GM18511 (cell line): ENCODE measurements at regions not wholly inside any gene's neighbourhood (a gene's known extent, or its start where the extent isn't known, plus 50 kb on each side); places are given as distances from the start of the nearest gene placed in this dataset.
"Not testable (repeated sequence)": the region's sequence is repeated elsewhere in the genome, so short reads cannot be mapped to it uniquely, and the experiment has no call there.

Experiments
- ATAC-seq: cut with Tn5 transposase; IDR thresholded peaks from one replicate; pipeline ENCODE4 v1.9.1; 2021; ENCODE audit warnings: mild to moderate bottlenecking, moderate library complexity; ENCODE audit not compliant: unreplicated experiment

- no peak for ATAC-seq
These were observed 91.2 kb downstream of the DLL1 start for GRCh38 chr6:170199716-170200115.

GRCh38 chr6:170198298-170198697 lies 92.6 kb downstream of the DLL1 start:
- no peak for ATAC-seq

DNA sequence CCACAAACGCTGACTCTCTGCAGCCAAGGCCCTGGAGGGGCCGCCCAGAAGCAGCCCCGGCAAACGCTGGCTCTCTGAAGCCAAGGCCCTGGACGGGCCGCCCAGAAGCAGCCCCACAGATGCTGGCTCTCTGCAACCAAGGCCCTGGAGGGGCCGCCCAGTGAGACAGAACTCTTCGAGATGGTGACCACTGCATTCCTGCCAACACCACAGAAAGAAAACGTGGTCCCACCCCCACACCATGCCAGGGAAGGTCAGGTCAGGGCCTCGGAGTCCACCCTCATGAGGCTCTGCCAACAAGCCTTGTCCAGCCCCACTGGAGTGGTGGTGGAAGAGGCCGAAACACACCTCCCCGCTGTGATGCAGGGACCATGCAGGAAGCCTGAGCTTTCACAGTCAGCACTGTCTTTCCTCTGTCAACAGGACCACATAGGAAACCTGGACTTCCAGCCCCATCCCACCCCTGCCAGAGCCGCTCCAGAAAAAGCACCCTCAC lies 97.5 kb downstream of the DLL1 start:
- no peak for ATAC-seq

DNA sequence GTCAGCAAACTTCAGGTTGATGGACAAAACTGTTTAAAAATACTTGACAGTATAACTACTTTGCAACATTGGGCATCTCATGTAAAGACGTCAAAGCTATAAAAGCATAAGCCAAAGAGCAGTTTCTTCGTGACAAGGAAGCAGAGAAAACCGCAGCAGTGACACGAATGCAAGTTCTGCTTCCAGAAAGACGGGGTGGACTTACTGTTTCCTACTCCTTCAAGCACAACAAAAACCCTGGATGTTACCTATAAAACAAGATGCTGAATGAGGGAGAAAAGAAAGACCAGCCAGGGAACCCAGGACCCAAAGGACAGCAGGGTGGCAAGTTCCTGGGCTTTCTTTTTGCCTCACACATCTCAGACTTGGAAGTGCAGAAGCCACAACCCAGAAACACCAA lies 98.0 kb downstream of the DLL1 start:
- no peak for ATAC-seq

DNA sequence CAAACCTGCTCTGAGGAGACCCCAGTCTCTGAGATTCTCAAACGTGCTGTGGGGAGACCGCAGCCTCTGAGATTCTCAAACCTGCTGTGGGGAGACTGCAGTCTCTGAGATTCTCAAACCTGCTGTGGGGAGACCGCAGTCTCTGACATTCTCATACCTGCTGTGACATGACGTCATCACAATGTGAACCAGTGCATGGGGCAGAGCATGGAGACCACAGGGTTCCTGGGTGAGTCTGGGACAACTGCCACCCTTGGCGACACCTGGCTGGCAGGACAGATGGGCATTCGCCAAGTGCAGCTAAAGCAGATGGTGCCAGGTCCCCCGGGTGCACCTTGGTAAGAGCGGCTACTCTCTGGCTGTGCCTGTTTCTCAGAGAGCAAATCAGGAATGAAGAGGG lies 98.8 kb downstream of the DLL1 start:
- ATAC-seq = not testable (repeated sequence)

GRCh38 chr6:170190046-170190445 lies 100.8 kb downstream of the DLL1 start:
- no peak for ATAC-seq

DNA sequence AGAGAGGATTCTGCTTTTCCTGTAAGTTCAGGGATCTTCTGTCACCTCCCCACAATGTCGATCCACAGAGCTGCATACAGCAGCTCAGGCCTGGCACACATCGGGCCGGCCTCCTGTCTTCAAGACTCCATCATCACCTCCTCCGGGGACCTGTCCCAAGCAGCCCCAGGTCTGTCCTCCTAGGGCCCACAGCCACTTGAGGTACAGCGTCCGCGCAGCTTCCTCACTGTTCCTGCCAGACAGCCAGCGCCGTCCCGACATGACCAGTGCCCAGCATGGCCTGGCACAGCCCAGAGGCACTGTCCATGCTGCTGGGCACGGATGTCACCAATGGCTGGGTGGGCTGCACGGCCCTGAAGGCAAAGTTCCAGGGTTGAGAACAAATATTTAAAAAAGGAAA lies 101.6 kb downstream of the DLL1 start:
- no peak for ATAC-seq

- no peak for ATAC-seq
These were observed 102.3 kb downstream of the DLL1 start for GRCh38 chr6:170188571-170189001.

GRCh38 chr6:170187669-170188566 lies 103.0 kb downstream of the DLL1 start:
- ATAC-seq = no peak

DNA sequence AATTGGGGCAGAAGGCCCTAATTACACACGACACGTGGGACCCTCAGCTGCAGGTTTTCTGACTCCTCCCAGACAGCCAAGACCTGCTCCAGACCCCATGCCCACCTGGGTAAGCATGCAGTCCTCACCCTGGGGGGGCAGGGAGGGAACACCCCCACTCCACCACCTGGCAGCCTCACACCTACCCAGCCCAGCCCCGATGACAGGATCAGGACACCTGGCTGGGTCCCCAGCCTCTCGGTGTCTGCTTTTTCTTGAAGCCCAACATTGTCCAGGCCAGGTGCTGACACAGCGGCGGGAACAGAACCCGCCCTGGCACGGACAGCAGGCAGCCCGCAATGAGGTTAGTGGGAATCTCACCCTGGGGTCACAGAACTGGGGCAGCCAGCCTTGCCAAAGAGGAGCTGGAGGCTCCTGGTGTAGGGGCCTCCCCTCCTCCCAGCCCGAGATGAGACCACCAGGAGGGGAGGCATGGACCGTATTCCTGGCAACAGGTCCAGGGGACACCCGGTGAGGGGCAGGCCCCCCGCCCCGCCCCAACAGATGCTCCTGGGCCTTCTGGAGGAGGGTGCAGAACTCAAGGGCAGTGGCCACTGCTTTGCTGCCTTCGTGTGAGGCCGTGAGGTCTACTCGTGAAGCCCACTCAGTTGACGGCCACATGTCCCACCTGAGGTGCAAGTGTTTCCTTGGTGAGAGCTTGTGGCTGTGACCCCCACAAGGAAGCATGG lies 103.8 kb downstream of the DLL1 start:
- no peak for ATAC-seq

GRCh38 chr6:170186006-170186935 lies 104.6 kb downstream of the DLL1 start:
- ATAC-seq = no peak

GRCh38 chr6:170185175-170185978 lies 105.5 kb downstream of the DLL1 start:
- ATAC-seq = no peak

DNA sequence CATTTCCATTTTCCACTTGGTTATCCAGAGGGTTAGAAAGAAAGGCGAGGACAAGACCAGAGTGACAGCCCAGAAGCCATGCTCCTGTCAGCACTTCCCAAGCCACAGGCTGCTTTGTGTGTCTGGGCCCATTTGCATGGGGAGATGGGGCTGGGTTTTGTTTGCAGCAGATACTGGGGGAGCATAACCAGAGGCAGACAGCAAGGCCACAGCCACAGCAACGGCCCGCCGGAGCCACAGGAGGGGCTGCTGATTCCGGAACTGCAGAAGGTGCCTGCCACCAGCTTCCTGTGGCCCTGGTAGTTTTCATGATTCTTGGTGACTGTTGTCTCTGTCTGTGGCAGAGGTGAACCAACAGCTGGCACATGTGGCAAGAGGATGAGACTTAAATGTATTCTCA lies 106.6 kb downstream of the DLL1 start:
- no peak for ATAC-seq

- no peak for ATAC-seq
These were observed 107.4 kb downstream of the DLL1 start for GRCh38 chr6:170183521-170183920.

GRCh38 chr6:170182781-170183120 lies 108.1 kb downstream of the DLL1 start:
- no peak for ATAC-seq

DNA sequence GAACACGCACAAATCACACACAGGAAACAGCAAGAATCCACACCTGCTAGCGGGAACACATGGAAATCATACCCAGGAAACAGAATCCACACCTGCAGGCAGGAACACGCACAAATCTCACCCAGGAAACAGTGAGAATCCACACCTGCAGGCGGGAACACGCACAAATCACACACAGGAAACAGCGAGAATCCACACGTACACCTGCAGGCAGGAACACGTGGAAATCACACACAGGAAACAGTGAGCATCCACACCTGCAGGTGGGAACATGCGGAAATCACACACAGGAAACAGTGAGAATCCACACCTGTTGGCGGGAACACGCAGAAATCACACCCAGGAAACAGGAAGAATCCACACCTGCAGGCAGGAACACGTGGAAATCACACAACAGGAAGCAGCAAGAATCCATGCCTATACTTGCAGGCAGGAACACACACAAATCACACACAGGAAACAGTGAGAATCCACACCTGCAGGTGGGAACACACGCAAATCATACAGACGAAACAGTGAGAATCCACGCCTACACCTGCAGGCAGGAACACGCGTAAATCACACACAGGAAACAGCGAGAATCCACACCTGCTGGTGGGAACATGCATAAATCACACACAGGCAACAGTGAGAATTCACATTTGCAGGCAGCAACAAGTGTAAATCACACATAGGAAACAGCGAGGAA lies 108.6 kb downstream of the DLL1 start:
- no peak for ATAC-seq

DNA sequence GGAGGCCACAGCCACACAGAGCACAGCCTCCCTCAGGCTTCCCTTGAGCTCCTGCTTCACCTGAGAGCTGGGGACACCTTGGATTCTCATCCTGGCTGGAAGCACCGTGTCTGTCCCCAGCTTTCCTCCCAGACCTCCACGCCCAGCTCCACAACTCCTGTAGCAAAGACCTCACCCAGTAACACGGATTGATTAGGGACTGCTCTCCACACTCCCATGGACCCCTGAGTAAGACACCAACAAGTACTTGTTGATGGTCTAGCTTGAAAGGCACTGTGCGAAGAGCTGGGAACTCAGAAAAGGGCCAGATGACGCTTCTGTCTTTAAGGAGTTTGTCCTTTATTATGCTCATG lies 109.6 kb downstream of the DLL1 start:
- no peak for ATAC-seq

DNA sequence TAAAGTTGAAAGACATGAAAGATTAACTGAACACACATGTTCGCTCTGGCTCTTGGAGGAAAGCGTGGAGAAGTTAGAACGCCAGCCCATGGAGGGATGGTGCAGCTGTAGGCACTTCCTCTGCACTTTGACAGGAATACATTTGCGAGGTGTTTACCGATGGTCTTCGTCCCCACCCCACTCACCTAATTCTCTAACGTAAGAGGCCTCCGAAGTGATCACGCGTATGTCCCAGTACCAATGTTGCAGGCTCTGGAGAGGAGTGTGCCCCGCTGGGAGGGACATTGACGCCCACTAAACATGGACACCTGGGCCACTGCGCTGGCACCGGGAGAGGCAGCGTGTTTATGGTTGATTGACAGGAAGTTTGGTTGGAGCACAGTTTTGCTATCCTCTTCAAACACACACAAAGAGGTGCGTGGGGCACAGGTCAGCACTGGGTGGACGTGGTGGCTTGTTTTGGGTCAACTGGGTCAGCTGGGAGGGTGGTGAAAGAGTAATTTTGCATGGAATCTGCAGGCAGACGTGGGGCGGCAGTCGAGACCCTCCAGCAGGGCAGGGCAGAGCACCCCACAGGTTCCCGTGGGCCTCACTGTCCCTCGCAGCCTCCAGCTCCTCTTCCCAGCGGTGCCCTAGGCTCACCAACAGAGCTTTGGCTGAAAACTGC lies 110.1 kb downstream of the DLL1 start:
- ATAC-seq = no peak
